GM12878 (cell line): ENCODE measurements at regions not wholly inside any gene's neighbourhood (a gene's known extent, or its start where the extent isn't known, plus 50 kb on each side); places are given as distances from the start of the nearest gene placed in this dataset.

Experiments
- CTCF ChIP-seq, 3 experiments: IDR thresholded peaks in 2 of 3; conservative IDR thresholded peaks in 1 of 3; 2 replicates each; pipeline ENCODE4 v1.5.1; 2011; ENCODE audit warnings: low read depth in 3 of 3, low read length in 3 of 3, mild to moderate bottlenecking in 3 of 3, control low read depth in 2 of 3, moderate library complexity in 2 of 3, inconsistent platforms in 1 of 3, mixed read lengths in 1 of 3; ENCODE audit not compliant: control insufficient read depth in 2 of 3, insufficient read depth in 1 of 3; ENCODE audit errors: extremely low read depth in 1 of 3
- MEF2A ChIP-seq: IDR thresholded peaks from 2 replicates; pipeline ENCODE4 v1.6.1; 2011; ENCODE audit warnings: low read depth, mild to moderate bottlenecking, low read length, moderate library complexity; ENCODE audit not compliant: insufficient read depth
- NRF1 ChIP-seq: conservative IDR thresholded peaks from 2 replicates; pipeline ENCODE4 v1.6.1; 2011; ENCODE audit warnings: mild to moderate bottlenecking, low read depth, low read length, improper control_type of control experiment

GRCh38 chr5:175129619-175130018 lies 314.4 kb downstream of the DRD1 start:
- TF ChIP-seq CTCF (IDR thresholded peaks at IDR 0.05 in 2 of 3, conservative IDR thresholded peaks at IDR 0.05 in 1 of 3; ENCODE audit: control insufficient read depth in 2 of 3, extremely low read depth in 1 of 3, insufficient read depth in 1 of 3, low read depth in 3 of 3, low read length in 3 of 3): no peak
- no peak for TF ChIP-seq NRF1
- no peak for TF ChIP-seq MEF2A
